Middle frontal gyrus (tissue), 1 donor: ENCODE measurements at regions not wholly inside any gene's neighbourhood (a gene's known extent, or its start where the extent isn't known, plus 50 kb on each side); places are given as distances from the start of the nearest gene placed in this dataset.
"Not testable (repeated sequence)": the region's sequence is repeated elsewhere in the genome, so short reads cannot be mapped to it uniquely, and the experiment has no call there.

ENCODE experiments used
- DNase-seq: peaks from one replicate; pipeline ENCODE4 v3.0.0-alpha.2; 2015; ENCODE audit warnings: low spot score; ENCODE audit errors: extremely low spot score

DNA sequence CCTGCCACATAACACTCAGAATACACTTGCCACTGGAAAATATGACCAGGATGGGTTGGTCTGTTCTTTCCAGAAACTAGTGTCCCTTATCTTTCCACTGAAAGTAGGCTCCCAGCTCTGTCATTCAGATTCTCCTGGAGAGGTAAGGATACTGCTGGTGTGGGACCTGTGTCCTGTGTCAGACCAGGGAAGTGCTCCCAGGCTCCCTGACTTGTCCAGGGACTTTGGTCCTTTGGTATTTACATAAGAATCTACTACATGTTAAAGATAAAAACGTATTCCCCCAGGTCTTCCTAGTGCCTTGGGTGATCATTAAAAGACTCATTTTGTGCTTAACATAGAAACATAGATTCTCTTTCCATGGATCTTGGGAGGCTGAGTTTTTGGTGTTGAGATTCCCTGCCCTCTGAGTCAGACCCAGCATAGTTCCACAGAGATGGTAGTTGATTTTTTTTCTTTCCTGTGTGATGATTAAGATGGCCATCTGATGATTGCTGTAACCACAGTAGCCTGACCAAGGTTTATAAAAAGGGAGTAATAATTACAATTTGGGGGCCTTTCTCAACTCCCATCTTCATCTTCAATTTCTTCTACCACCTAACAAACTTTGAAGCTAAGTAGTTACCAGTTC, 159.8 kb upstream of the JADE1 start:
- no peak for DNase-seq

DNA sequence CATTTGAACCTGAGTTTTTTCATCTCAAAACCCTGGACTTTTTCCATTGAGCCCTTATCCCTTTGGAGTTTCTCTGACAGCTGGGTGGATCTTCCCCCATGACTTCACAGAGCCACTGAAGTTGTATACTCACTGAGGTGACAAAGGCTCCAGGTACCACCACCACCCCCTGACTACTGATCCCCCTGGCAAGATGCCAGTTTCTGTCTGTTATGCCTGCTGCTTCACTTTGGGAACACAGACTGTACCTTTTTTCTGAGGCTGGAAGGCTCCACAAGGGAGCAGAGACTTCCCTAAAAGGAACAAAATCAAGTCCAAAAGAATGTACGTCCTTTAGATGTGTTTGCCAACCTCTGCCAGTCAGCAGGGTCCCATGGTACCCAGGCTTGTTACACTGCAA, 160.3 kb upstream of the JADE1 start:
- DNase-seq, result no peak

DNA sequence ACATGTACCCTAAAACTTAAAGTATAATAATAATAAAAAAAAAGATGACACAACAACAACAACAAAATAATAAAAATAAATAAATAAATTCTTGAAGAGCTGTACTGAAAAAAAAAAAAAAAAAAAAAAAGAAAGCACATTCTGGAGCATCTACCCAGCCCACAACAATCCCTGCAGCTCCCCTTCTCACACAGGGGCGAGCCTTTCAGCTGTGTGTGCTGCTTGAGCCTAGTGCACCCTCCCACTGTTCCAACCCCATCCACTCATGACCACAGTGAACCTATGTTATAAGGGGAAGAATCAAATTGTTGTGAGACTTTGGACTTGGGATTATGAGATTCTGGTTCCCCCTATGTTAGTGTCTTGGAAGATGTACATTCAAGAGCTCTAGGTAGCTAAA, 161.5 kb upstream of the JADE1 start:
- no peak for DNase-seq

DNA sequence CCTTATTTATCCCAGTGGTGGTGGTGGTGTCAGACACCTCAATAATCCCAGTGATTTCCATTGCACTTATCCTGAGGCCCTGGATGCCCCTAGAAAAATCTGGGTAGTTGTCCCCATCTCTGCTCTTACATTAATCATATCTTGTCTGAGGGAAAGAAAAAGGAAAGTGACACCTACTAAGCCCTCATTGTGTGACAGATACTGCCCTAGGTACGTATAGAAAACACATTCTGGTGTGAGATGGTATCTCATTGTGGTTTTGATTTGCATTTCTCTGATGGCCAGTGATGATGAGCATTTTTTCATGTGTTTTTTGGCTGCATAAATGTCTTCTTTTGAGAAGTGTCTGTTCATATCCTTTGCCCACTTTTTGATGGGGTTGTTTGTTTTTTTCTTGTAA, 162.6 kb upstream of the JADE1 start:
- DNase-seq, result not testable (repeated sequence)

DNA sequence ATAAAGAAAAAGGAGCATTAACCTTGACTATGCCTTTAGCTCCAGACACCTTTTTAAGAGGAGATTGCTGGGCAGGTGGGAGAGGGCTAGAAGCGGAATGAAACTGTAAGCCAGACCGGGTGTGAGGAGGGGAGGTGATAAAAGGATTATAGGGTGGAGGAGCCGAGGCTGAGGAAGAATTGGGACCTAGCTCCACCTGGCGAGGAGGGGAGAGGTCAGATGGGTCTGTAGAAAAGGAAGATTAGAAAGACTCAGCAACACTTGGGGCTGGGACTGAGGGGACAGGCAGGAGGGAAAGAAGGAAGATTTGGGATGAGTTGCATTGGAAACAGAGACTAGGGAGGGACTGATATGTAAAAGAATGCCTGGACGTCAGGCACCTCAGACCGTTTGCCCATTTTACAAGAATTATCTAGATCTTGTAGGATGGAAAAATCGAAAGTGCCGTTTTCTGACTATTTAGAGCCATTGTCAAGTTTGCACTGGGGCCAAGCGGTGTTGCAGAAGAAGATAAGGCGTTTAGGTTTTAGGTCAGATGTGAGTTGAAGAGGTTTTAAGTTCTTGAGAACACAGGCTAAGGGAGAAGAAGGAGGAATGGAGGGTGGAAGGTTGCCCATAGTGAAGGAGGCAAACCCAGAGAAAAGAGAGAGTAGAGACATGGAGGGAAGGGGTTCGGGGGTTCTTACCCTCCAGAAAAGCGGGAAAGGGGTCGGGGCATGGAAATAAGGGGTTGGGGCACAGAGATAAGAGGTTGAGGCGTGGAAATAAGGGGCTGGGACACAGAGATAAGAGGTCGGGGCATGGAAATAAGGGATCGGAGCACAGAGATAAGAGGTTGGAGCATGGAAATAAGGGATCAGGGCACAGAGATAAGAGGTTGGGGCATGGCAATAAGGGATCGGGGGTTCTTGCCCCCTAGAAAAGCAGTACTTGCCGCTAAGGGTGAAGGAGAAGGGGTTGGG, 164.5 kb upstream of the JADE1 start:
- DNase-seq, result not testable (repeated sequence)

DNA sequence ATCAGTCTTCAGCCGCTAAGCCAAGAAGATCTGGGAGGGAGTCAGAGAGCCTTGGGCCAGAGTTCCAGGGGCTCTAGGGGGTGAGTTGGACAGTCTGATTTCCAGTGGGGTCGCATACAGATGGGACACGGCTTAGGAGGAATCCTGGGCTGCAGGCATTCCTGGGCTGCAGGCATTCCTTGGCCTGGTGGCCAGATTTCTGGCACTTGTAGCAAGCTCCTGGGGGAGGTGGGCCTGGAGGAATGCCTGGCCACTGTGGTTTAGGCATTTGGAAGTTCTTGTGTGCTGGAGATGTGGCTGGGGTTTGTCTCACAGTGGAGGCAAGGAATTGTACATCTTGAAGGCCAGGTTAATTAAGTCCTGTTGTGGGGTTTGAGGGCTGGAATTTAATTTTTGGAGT, 165.4 kb upstream of the JADE1 start:
- not testable (repeated sequence) for DNase-seq

DNA sequence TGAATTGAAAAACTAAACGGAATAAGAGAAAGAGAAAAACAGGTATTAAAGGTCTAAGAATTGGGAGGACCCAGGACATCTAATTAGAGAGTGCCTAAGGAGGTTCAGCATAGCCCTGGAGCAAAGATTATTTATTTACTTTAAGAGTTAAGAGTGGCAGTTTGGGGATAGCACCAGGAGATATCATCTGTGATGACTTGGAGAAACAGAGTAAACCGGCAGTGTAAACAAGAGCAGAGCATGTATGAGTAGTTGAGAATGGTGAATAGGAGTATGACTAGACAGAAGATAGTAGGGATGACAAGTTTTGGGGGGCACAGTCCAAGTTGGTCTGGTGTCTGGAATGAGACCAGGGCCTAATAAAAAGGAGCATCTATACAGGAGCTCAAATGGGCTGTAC, 167.9 kb upstream of the JADE1 start:
- not testable (repeated sequence) for DNase-seq

DNA sequence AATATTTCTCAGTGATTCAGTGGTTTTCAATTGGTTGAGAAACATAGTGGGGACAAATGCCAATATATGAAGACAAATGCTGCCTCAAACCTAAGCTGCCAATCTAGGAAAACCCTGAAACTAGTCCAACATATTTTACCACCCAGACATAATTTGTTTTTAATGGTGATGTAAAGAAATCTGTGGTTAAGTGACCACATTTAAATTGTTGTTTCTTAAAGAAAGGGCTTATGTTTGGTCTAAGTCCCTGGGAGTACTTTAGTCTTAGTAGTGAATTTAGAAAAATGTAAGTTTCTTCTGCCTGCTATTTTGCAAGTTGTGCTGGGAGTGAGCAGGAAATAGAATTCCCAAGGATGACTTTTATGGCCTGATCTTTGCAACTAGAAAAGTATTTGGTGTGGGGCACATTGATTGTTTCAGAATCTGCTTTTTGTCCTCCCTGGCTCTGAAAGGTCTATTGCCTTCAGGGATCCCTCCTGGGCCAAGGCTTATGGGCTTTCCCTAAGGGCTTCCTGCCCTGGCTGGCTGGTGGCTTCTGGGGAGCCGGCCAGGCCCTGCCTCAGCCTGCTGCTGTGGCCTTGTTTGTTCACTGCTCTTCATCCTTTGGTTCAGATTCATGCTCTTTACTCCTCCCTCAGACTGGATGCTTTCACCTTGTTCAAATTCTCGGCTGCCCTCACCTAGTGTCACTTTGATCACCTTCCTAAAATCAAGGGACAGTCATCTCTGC, 169.8 kb upstream of the JADE1 start:
- DNase-seq, result no peak

DNA sequence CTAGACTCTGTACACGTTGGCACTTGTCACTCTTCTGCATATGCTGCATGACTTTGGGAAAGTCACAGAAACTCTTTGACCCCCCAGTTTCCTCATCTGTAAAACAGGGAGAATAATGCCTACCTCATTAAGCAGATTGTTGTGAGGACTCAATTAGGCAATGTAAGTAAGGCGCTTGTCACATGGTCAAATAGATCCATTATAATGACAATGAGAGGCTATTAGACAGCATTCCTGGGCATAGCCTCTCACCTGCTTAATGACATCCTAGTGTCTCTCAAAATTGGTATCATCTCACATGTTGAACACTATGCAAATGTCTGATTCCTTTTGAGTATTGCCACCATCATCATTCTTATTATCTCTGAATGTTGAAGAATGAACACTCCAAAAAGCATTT, 172.6 kb upstream of the JADE1 start:
- DNase-seq, result no peak

DNA sequence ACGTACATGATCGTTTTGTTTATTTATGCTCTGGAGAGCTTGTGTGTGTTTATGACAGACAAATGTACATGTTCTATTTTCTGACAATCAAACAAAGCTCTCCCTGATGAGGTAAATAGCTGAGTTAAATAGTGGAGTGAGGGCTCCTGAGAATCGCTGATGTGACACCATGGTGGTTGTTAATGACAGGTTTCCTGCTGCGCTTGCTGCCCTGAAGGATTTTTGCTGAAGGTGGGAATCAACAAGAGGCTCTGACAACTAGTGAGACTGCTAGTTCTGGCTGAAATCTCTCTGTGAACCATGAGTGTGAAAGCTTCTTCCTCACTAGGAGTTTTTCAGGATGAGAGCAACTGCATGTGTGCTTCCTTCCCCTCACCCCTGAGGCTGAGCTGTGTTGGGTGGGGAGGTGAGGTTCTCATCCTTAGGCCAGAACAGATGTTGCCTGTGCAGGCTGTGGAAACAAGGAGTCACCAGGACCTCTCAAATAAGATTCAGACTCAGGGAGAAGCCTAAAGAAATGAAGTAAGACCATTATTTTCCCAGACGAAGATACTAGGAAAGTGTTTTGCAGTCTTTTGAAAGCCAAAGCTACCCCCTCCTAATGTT, 173.4 kb upstream of the JADE1 start:
- DNase-seq, result no peak

DNA sequence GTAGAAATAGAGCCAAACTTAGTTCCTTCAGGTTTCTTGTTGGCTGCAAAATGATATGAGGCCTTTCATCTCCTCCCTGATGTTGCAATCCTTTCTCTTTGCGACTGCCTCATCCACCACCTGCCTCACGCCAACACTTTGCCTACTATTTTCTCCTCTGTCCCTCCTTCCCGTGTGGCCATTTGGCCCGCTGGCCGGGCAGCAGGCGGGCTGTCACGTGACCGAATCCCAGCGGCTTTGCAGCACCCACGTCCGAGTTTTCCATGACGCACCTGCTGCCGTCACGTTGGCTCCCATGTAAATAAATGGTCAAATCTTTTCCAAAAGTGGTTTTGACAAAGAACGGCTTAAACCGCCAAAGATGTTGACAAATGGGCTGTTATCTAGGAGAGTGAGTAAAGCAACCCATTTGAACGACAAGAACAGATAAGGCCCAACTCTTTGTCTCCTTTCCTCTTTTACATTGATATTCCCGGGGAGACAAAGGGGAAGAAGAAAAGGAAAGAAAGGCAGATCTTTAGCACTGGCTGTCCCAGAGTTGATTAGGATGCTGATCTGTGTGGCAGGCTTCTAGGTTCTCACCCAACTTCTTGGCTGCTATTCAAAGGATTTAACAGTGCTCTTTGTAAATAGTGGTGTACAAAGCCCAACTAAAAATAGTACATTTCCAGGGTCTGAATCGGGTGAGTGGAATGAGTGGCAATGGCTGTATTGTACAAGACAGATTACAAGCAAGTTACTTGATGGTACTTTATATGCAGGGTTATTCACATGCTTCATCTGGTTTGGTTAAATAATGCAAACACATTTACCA, 174.2 kb upstream of the JADE1 start:
- peak; percentile 60 for DNase-seq

DNA sequence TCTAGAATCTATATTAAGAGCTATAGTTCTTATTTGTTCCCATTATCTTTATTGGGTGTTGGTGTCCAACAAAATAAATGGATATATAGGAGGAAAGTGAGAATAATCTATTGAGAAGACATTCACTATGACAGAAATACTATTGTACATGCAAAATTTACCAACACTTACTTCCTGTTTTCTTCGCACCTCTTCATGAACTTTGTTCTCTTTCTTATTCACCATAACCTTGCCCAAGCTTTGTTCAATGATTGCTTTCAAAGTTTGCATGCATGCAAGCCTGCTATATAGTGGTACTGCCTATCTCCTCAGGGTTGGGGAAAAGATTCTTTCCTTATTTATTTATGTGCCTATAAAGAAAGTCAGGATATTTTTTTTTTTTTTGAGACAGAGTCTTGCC, 176.4 kb upstream of the JADE1 start:
- DNase-seq, result no peak

DNA sequence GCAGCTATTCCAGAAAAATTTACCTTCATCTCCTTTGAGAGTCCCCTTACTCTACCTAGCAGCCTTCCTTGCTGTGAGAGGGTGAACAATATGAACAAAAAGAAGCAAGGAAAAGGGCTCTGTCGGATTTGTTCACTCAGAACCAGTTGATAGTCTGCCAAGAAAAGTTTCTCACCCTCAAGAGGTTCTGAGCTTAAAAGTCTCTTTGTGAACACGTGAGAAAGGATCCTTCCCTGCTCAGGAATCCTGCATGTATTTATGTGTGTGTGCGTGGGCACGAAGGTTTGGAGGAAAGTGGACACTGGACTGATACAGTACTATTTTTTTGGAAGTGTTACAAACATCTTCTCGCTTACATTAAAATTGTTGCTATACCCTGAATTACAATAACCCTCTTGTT, 178.6 kb upstream of the JADE1 start:
- DNase-seq, result no peak

DNA sequence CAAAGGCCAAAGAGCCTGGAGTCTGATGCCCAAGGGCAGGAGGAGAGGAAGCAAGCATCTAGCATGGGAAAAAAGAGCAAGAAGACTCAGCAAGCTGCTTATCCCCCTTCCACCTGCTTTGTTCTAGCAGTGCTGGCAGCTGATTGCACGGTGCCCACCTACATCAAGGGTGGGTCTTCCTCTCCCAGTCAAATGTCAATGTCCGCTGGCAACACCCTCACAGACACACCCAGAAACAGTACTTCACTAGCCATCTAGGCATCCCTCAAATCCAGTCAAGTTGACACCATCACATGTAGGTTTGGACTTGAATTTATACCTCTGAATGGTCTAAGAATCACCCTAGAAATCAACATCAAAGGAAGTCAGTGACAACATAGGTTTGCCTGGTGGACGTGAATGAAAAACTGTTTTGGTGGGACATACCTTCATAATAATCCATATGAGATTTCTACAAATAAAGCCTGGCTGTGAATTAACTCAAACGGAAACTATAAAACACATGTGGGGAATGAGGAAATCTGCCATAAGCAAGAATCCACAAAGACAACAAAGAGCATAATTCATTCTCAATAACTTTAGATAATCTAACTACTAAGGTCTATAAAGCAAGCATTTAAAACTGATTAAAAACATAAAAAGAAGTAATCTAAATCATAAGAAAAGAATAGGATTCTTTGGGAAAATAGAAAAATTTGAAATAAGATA, 185.8 kb upstream of the JADE1 start:
- DNase-seq, result no peak

DNA sequence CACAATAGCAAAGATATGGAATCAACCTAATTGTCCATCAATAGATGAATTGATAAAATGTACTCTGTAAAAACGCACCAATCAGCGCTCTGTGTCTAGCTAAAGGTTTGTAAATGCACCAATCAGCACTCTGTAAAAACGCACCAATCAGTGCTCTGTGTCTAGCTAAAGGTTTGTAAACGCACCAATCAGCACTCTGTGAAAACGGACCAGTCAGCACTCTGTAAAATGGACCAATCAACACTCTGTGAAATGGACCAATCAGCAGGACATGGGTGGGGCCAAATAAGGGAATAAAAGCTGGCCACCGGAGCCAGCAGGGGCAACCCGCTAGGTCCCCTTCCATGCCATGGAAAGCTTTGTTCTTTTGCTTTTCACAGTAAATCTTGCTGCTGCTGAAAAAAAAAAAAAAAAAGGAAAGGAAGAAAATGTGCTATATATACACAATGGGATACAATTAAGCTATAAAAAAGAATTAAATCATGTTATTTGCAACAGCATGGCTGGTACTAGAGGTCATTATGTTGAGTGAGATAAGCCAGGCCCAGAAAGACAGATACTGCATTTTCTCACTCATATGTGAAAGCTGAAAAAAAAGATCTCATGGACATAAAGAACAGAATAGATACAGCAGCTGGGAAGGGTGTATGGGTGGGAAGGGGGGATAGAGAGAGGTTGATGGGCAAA, 189.1 kb upstream of the JADE1 start:
- DNase-seq, result not testable (repeated sequence)

DNA sequence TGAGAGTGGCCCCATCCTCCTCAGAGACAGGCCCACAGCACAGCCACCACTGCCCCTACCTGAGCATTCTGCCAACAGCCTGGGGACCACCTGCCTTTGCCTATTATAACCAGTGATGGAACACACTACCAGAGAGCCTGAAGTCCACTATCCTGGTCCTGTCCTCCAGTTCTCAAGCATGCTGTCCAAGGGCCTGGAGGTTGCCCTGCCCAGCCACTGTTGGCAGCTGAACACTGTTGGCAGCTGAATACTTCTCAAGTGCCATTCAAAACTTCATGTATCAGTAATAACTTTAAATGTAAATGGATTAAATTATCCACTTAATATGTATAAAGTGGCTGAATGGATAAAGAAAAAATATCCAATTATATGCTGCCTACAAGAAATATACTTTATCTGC, 194.3 kb upstream of the JADE1 start:
- no peak for DNase-seq

DNA sequence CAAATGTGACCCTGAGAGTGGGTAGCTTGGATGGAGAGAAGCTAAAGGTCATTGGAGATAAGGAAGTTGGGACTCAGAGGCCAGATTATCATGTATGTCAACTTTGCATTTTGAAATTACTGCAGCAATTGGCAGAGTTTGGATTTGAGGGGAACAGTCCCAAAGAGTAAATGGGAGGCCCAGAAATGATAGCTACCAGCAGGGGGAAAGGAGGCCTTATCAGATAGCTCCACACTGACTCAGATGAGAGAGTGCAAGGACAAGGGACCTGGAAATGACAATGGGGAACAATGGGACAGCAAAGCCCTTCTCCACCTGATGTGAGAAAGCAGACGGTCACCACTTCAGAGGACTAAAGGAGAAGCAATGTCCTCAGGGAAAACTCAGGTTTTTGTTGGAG, 201.5 kb upstream of the JADE1 start:
- DNase-seq, result no peak

DNA sequence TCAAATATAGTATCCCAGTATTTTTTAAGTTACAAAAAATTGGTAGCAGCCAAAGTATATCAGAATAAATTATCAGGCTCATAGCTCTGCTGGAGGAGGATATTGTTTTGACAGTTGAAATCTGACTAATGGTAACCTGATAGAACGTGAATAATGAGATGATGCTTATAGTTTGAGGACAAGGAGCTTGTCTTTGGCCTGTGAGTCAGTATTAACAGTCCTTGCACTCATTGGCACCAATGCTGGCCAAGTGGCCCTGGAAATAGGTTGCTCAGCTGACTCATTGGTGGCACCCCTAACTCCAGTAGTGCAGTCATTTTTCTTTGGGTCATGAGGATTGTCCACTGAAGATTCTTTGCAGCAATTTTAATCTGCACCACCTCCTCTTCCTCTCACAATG, 203.3 kb upstream of the JADE1 start:
- DNase-seq, result no peak

DNA sequence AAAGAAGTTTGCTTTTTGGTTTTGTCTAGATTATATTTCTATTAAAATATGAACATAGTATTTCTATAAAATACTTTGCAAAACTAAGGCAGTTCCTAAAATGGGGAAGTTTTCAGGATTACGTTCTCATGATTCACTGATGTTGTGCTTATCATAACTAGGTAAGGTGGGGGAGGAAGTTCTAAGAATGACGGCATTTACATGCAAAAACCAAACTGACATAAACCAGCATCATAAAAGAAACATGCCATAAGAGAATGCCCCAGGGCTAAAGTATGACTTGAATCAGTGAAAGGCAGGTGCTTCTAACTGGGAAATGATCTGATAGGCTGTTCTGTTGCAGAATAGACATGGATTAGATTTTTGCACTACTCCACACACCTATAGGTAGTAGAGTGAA, 204.7 kb upstream of the JADE1 start:
- DNase-seq, result no peak

DNA sequence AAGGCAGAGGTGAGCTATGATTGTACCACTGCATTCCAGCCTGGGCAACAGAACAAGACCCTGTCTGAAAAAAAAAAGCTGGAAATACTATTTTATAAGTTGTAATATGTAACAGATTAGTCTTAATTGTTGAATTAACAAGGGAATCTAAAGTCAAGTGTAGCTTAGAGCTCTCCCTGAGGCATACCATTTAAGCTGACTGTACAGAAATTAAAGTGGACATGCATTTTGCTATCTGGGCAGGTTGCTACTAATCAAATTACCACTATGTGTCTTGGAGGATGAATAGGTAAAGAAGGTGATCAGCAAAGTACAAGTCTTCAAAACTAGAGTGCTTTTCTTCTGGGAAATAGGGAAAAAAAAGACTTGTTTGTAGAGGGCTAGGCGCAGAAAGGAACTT, 205.3 kb upstream of the JADE1 start:
- DNase-seq, result no peak
